Hepatocyte (in vitro differentiated cells): ENCODE measurements at regions not wholly inside any gene's neighbourhood (a gene's known extent, or its start where the extent isn't known, plus 50 kb on each side); places are given as distances from the start of the nearest gene placed in this dataset.

Experiments used
- DNase-seq: peaks from one replicate; pipeline ENCODE4 v3.0.0-alpha.2; 2016; ENCODE audit warnings: low spot score
- H2AFZ ChIP-seq: fragments of 200-600 bp; sonication (generic); 2 replicates; pipeline ENCODE4 v1.6.0; 2016; ENCODE audit warnings: antibody characterized with exemption, mild to moderate bottlenecking
- H3K27ac ChIP-seq: fragments of 200-600 bp; sonication (generic); 2 replicates; pipeline ENCODE4 v1.5.1; 2016; ENCODE audit warnings: mild to moderate bottlenecking
- H3K27me3 ChIP-seq: fragments of 200-600 bp; sonication (generic); 2 replicates; pipeline ENCODE4 v1.6.1; 2016
- H3K36me3 ChIP-seq: fragments of 200-600 bp; sonication (generic); replicated peaks from 2 replicates; pipeline ENCODE4 v1.5.1; 2016; ENCODE audit warnings: low read depth; ENCODE audit not compliant: insufficient read depth
- H3K4me1 ChIP-seq: fragments of 200-600 bp; sonication (generic); 2 replicates; pipeline ENCODE4 v1.5.1; 2016; ENCODE audit warnings: mild to moderate bottlenecking, moderate library complexity; ENCODE audit not compliant: insufficient read depth
- H3K4me2 ChIP-seq: fragments of 200-600 bp; sonication (generic); 2 replicates; pipeline ENCODE4 v1.6.0; 2016
- H3K4me3 ChIP-seq: fragments of 200-600 bp; sonication (generic); 2 replicates; pipeline ENCODE4 v1.5.1; 2016; ENCODE audit warnings: mild to moderate bottlenecking
- H3K79me2 ChIP-seq: fragments of 200-600 bp; sonication (generic); 2 replicates; pipeline ENCODE4 v1.6.0; 2017; ENCODE audit warnings: mild to moderate bottlenecking
- H3K9me2 ChIP-seq: fragments of 200-600 bp; sonication (generic); replicated peaks from 2 replicates; pipeline ENCODE4 v1.6.0; 2017; ENCODE audit warnings: mild to moderate bottlenecking; ENCODE audit not compliant: insufficient read depth
- H3K9me3 ChIP-seq: fragments of 200-600 bp; sonication (generic); 2 replicates; pipeline ENCODE4 v1.5.1; 2016; ENCODE audit warnings: low read depth, mild to moderate bottlenecking
- H4K20me1 ChIP-seq: fragments of 200-600 bp; sonication (generic); 2 replicates; pipeline ENCODE4 v1.6.0; 2016; ENCODE audit warnings: mild to moderate bottlenecking; ENCODE audit not compliant: insufficient read depth, poor library complexity, severe bottlenecking
- CTCF ChIP-seq: fragments of 200-600 bp; sonication (generic); IDR thresholded peaks from 2 replicates; pipeline ENCODE4 v1.5.1; 2016; ENCODE audit warnings: antibody characterized with exemption, mild to moderate bottlenecking; ENCODE audit not compliant: poor library complexity
- EZH2 ChIP-seq: fragments of 200-600 bp; sonication (generic); IDR thresholded peaks from 2 replicates; pipeline ENCODE4 v1.6.1; 2016; ENCODE audit warnings: antibody characterized with exemption, mild to moderate bottlenecking, borderline replicate concordance
- EZH2phosphoT487 ChIP-seq: fragments of 200-600 bp; sonication (generic); IDR thresholded peaks from one replicate; pipeline ENCODE4 v1.6.1; 2018; ENCODE audit warnings: antibody characterized with exemption, mild to moderate bottlenecking, low read depth, moderate library complexity; ENCODE audit not compliant: unreplicated experiment, severe bottlenecking
- WGBS: methylation state at CpG from one replicate; pipeline ENCODE4 v1.1.6; 2016; ENCODE audit warnings: low lambda C conversion rate; ENCODE audit errors: missing lambda C conversion rate; 5-methylcytosine and 5-hydroxymethylcytosine counted together

GRCh38 chr21:19603011-19603593, 1199.5 kb upstream of the TMPRSS15 start:
- Histone ChIP-seq H3K4me1 (no peaks in the 10 kb centered on the region), H2AFZ (no peak overlapping the region), H4K20me1 (no peaks in the 10 kb centered on the region), H3K4me2 (no peak overlapping the region), H3K27me3 (no peaks in the 10 kb centered on the region), H3K9me2 (no peaks in the 10 kb centered on the region), H3K79me2 (no peaks in the 10 kb centered on the region), H3K36me3 (no peaks in the 10 kb centered on the region), H3K4me3 (no peak overlapping the region), H3K9me3 (no peaks in the 10 kb centered on the region), H3K27ac (no peak overlapping the region)
- TF ChIP-seq CTCF (no peak), EZH2 (no peak), EZH2phosphoT487 (no peak)
- WGBS: 77% methylated on average over 4 of the region's 4 CpGs
- DNase-seq: no peak

DNA sequence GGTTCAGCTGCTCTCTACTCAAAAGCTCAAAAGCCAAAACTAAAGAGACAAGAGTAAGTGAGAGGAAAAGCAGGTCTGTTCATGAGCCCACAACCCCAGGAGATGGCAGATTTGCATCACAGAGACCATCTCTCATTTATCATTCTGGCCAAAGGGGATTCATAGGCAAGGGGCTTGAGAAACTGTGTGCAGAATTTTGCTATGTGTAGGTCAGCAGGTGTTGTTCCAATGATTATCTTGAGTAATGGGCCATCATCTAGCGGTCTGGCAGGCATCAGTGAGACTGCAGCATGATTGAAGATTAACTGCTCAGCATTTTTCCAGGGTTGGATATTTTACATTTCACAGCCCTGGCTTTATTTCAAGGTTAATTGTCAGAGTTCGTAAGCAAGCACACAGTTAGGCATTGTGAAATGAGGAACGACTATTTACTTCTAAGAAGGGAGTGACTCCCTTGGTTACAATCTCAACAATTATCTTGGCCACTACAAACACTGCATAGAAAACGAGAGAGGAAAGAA, 1204.6 kb upstream of the TMPRSS15 start:
- DNase-seq: peak; percentile 11

DNA sequence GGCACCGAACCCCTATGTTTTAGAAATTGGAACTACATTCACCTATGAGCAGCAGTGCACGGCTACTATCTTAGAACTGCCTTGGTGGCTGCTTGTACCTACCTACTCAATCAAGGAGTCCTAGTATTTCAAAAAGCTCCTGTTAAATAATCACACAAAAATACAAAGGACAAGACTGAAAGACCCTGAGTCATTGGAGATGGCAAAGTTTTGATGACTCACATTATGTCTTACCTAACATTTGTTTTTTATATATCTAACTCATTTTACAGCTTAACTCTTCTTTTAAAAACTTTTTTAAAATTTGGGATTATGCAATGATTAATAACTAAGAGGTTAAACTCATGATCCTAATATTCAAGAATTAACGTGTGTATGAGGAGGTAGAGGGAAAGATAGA, 1206.0 kb upstream of the TMPRSS15 start:
- 84% methylated on average over 3 of the region's 3 CpGs for WGBS
- H3K4me1 ChIP-seq: no peaks in the 10 kb centered on the region
- H4K20me1 ChIP-seq: no peaks in the 10 kb centered on the region
- H3K4me3 ChIP-seq: no peak overlapping the region
- H3K27ac ChIP-seq: no peak overlapping the region
- no peaks in the 10 kb centered on the region for H3K9me2 ChIP-seq
- DNase-seq: no peak
- no peaks in the 10 kb centered on the region for H3K79me2 ChIP-seq
- no peaks in the 10 kb centered on the region for H3K9me3 ChIP-seq
- H2AFZ ChIP-seq: no peak overlapping the region
- H3K36me3 ChIP-seq: no peaks in the 10 kb centered on the region
- TF ChIP-seq CTCF (no peak), EZH2phosphoT487 (no peak), EZH2 (no peak)
- no peak overlapping the region for H3K4me2 ChIP-seq
- H3K27me3 ChIP-seq: no peaks in the 10 kb centered on the region

More for the DNA sequence above, 1204.6 kb upstream of the TMPRSS15 start:
- H3K27me3 ChIP-seq: no peaks in the 10 kb centered on the region
- no peaks in the 10 kb centered on the region for H3K36me3 ChIP-seq
- H3K9me2 ChIP-seq: no peaks in the 10 kb centered on the region
- TF ChIP-seq EZH2 (no peak), CTCF (peak; percentile 8)
- H3K9me3 ChIP-seq: no peaks in the 10 kb centered on the region
- H3K79me2 ChIP-seq: no peaks in the 10 kb centered on the region
- no peak overlapping the region for H3K4me3 ChIP-seq
- H3K27ac ChIP-seq: no peak overlapping the region
- no peak overlapping the region for H3K4me2 ChIP-seq
- no peaks in the 10 kb centered on the region for H3K4me1 ChIP-seq
- no peak overlapping the region for H2AFZ ChIP-seq
- no peaks in the 10 kb centered on the region for H4K20me1 ChIP-seq
- 24% methylated on average over 4 of the region's 4 CpGs for WGBS
